ENCODE measurements at regions not wholly inside any gene's neighbourhood (a gene's known extent, or its start where the extent isn't known, plus 50 kb on each side); places are given as distances from the start of the nearest gene placed in this dataset.

GRCh38 chr15:96466389-96466947 is 136.0 kb downstream of the NR2F2 start (continued):
- TF ChIP-seq HOMEZ (CRISPR knock-in tag; IDR thresholded peaks at IDR 0.05; ENCODE audit: low read depth) (no peak), MAFK (conservative IDR thresholded peaks at IDR 0.05 in 1 of 2, IDR thresholded peaks at IDR 0.05 in 1 of 2; ENCODE audit: low read length in 2 of 2) (peak; percentile 45 to 71), KLF12 (CRISPR knock-in tag; IDR thresholded peaks at IDR 0.05; ENCODE audit: borderline replicate concordance) (no peak), SMYD3 (CRISPR knock-in tag; IDR thresholded peaks at IDR 0.05) (no peak), ZNF512B (CRISPR knock-in tag; IDR thresholded peaks at IDR 0.05; ENCODE audit: borderline replicate concordance) (no peak), ZBTB7B (CRISPR knock-in tag; IDR thresholded peaks at IDR 0.05) (no peak), TSC22D2 (CRISPR knock-in tag; IDR thresholded peaks at IDR 0.05; ENCODE audit: borderline replicate concordance) (no peak)

GRCh38 chr15:96468036-96468435 is 137.5 kb downstream of the NR2F2 start:
- Histone ChIP-seq H2AFZ (ENCODE audit: low read length) (no peak overlapping the region), H3K9me3 (ENCODE audit: low read length) (no peaks in the 10 kb centered on the region), H3K79me2 (ENCODE audit: insufficient read depth, low read length) (no peaks in the 10 kb centered on the region), H3K27ac (ENCODE audit: extremely low read length, insufficient read depth, low read length) (no peak overlapping the region), H4K20me1 (ENCODE audit: insufficient read depth, low read length) (no peaks in the 10 kb centered on the region), H3K4me3 (replicated peaks in 1 of 3; ENCODE audit: insufficient read depth in 1 of 3, low read depth in 2 of 3, low read length in 3 of 3) (no peak overlapping the region), H3K4me1 (ENCODE audit: insufficient read depth, low read length) (no peaks in the 10 kb centered on the region), H3K4me2 (ENCODE audit: low read depth, low read length) (no peak overlapping the region), H3K9ac (ENCODE audit: insufficient read depth, low read depth, low read length) (no peak overlapping the region), H3K27me3 (ENCODE audit: control insufficient read depth in 1 of 2, insufficient read depth in 2 of 2, low read length in 2 of 2) (peaks cover 1 to 14% of the 10 kb centered on the region in 2 experiments; a peak in 2 of 5 replicates), H3K36me3 (replicated peaks in 1 of 2; ENCODE audit: control insufficient read depth in 1 of 2, insufficient read depth in 2 of 2, low read length in 2 of 2) (no peaks in the 10 kb centered on the region)
- in situ Hi-C loops (cut with HindIII; ENCODE audit: extremely low pct_ligation_motif_present, low pct_unique_long_range_greater_than_20kb) (no loop called here), intact Hi-C loops (cut with micrococcal nuclease; ENCODE audit: unreplicated experiment) (no loop called here)
- ATAC-seq (no peak), FAIRE-seq (no peak), DNase-seq (ENCODE audit: low spot score) (no peak)
- POLR2A ChIA-PET = no interaction called here
- no TSS peak for BruUV-seq (replicated peaks)
- WGBS (ENCODE audit: low lambda C conversion rate) = 18% methylated on average over 3 of the region's 3 CpGs
- CTCF ChIA-PET (ENCODE audit: low intra/inter-chr PET ratio, low total read pairs) = no interaction called here
- no peak for TF ChIP-seq ATF1 (CRISPR knock-in tag; IDR thresholded peaks at IDR 0.05)
- TF ChIP-seq TARDBP (CRISPR knock-in tag; IDR thresholded peaks at IDR 0.05) = no peak
- no peak for TF ChIP-seq HHEX (CRISPR knock-in tag; IDR thresholded peaks at IDR 0.05)
- no peak for TF ChIP-seq ZNF678 (CRISPR knock-in tag; IDR thresholded peaks at IDR 0.05)
- TF ChIP-seq RBM39 (IDR thresholded peaks at IDR 0.05; ENCODE audit: low read depth, low read length, poor library complexity, severe bottlenecking) = no peak
- no peak for TF ChIP-seq GMEB2 (CRISPR knock-in tag; IDR thresholded peaks at IDR 0.05; ENCODE audit: low read depth)
- TF ChIP-seq RELA (CRISPR knock-in tag; IDR thresholded peaks at IDR 0.05) = no peak
- no peak for TF ChIP-seq ZNF451 (CRISPR knock-in tag; IDR thresholded peaks at IDR 0.05)
- no peak for TF ChIP-seq BORCS8-MEF2B (CRISPR knock-in tag; IDR thresholded peaks at IDR 0.05)
- no peak for TF ChIP-seq KLF11 (CRISPR knock-in tag; IDR thresholded peaks at IDR 0.05)
- TF ChIP-seq ZNF296 (CRISPR knock-in tag; conservative IDR thresholded peaks at IDR 0.05) = no peak
- no peak for TF ChIP-seq U2AF2 (IDR thresholded peaks at IDR 0.05; ENCODE audit: low read depth, low read length)
- TF ChIP-seq RFX1 (IDR thresholded peaks at IDR 0.05) = no peak
- TF ChIP-seq SMARCE1 (IDR thresholded peaks at IDR 0.05; ENCODE audit: borderline replicate concordance) = no peak
- no peak for TF ChIP-seq GTF3A (CRISPR knock-in tag; conservative IDR thresholded peaks at IDR 0.05)

Data from HepG2 (cell line).